HepG2 (cell line): ENCODE measurements at regions not wholly inside any gene's neighbourhood (a gene's known extent, or its start where the extent isn't known, plus 50 kb on each side); places are given as distances from the start of the nearest gene placed in this dataset.

Experiments used
- ATAC-seq: fragments of 200-7000 bp; cut with Tn5 transposase; 3 replicates; pipeline ENCODE4 v1.9.1; 2020; ENCODE audit warnings: mild to moderate bottlenecking, moderate library complexity
- BruUV-seq: library from RNA; stranded (reverse); fragments of 400-500 nt; replicated peaks from 2 replicates; lab custom pipeline; 2021; lab: Mats Ljungman, UMichigan
- CTCF ChIA-PET: fragments of 300-600 bp; formaldehyde crosslinking; extraction: SDS; loops from one replicate; lab custom pipeline; 2021; ENCODE audit warnings: low total read pairs, inconsistent platforms, low intra/inter-chr PET ratio; lab: Yijun Ruan, JAX
- POLR2A ChIA-PET: fragments of 350-600 bp; sonication (Branson Sonifier 250); formaldehyde crosslinking; loops from one replicate; lab custom pipeline; 2020; ENCODE audit warnings: antibody characterized with exemption, inconsistent platforms; lab: Yijun Ruan, JAX
- DNase-seq: peaks from one replicate; pipeline ENCODE4 v3.0.0-alpha.2; 2015; ENCODE audit warnings: low spot score
- FAIRE-seq: peaks from 3 replicates; lab custom pipeline; 2011; peaks lifted over from hg19 to GRCh38; lab: Jason Lieb, UNC
- H2AFZ ChIP-seq: one replicate; pipeline ENCODE4 v1.6.1; 2011; ENCODE audit warnings: low read length, inconsistent platforms
- H3K27ac ChIP-seq: fragments of 300-600 bp; 3 replicates; pipeline ENCODE4 v1.8.0; 2011; ENCODE audit warnings: mixed run types, mild to moderate bottlenecking, mixed read lengths, low read length, inconsistent platforms; ENCODE audit not compliant: insufficient read depth; ENCODE audit errors: extremely low read length
- H3K27me3 ChIP-seq, 2 experiments: fragments of 200-600 bp in 1 of 2; 2 replicates in 1 of 2; 3 replicates in 1 of 2; pipeline versions ENCODE4 v1.6.0 to v1.8.0; 2011; ENCODE audit warnings: low read length in 2 of 2, mild to moderate bottlenecking in 2 of 2, moderate library complexity in 2 of 2, inconsistent platforms in 1 of 2; ENCODE audit not compliant: insufficient read depth in 2 of 2, control insufficient read depth in 1 of 2
- H3K36me3 ChIP-seq, 2 experiments: fragments of 200-600 bp in 1 of 2; replicated peaks in 1 of 2; 2 replicates in 1 of 2; 3 replicates in 1 of 2; pipeline versions ENCODE4 v1.5.1 to v1.8.0; 2011; ENCODE audit warnings: low read length in 2 of 2, inconsistent platforms in 1 of 2; ENCODE audit not compliant: insufficient read depth in 2 of 2, control insufficient read depth in 1 of 2
- H3K4me1 ChIP-seq: 2 replicates; pipeline ENCODE4 v1.5.1; 2012; ENCODE audit warnings: low read length, inconsistent platforms; ENCODE audit not compliant: insufficient read depth
- H3K4me2 ChIP-seq: 2 replicates; pipeline ENCODE4 v1.6.0; 2011; ENCODE audit warnings: low read depth, low read length, inconsistent platforms
- H3K4me3 ChIP-seq, 3 experiments: fragments of 200-600 bp in 1 of 3; sonication (generic), shearing (Covaris generic) in 1 of 3; replicated peaks in 1 of 3; 2 replicates each; pipeline ENCODE4 v1.5.1; 2011 to 2016; ENCODE audit warnings: low read length in 3 of 3, inconsistent platforms in 2 of 3, low read depth in 2 of 3, mild to moderate bottlenecking in 2 of 3, control low read depth in 1 of 3, mixed read lengths in 1 of 3; ENCODE audit not compliant: insufficient read depth in 1 of 3
- H3K79me2 ChIP-seq: one replicate; pipeline ENCODE4 v1.6.1; 2011; ENCODE audit warnings: low read length, inconsistent platforms; ENCODE audit not compliant: insufficient read depth
- H3K9ac ChIP-seq: 2 replicates; pipeline ENCODE4 v1.6.0; 2011; ENCODE audit warnings: mild to moderate bottlenecking, low read depth, low read length, inconsistent platforms; ENCODE audit not compliant: insufficient read depth
- H3K9me3 ChIP-seq: 2 replicates; pipeline ENCODE4 v1.5.1; 2012; ENCODE audit warnings: mild to moderate bottlenecking, low read length
- H4K20me1 ChIP-seq: 2 replicates; pipeline ENCODE4 v1.6.0; 2011; ENCODE audit warnings: inconsistent platforms, mild to moderate bottlenecking, low read length, moderate library complexity; ENCODE audit not compliant: insufficient read depth
- ATRX ChIP-seq: sonication (generic); formaldehyde crosslinking; IDR thresholded peaks from 2 replicates; pipeline ENCODE4 v1.4.0; 2020; ENCODE audit warnings: missing genetic modification reagents, borderline replicate concordance
- BHLHE40 ChIP-seq: IDR thresholded peaks from 2 replicates; pipeline ENCODE4 v1.6.1; 2011; ENCODE audit warnings: low read length, improper control_type of control experiment
- CHD2 ChIP-seq: IDR thresholded peaks from 2 replicates; pipeline ENCODE4 v1.6.1; 2011; ENCODE audit warnings: low read depth, low read length, improper control_type of control experiment
- GABPA ChIP-seq, 2 experiments: IDR thresholded peaks; 2 replicates each; pipeline ENCODE4 v1.6.1; 2011 to 2016; ENCODE audit warnings: low read depth in 2 of 2, low read length in 1 of 2, missing biosample characterization in 1 of 2, missing genetic modification characterization in 1 of 2
- ISX ChIP-seq: sonication (generic); formaldehyde crosslinking; conservative IDR thresholded peaks from 2 replicates; pipeline ENCODE4 v1.5.0; 2020; ENCODE audit warnings: missing genetic modification reagents
- PHB2 ChIP-seq: fragments of 450-650 bp; IDR thresholded peaks from 2 replicates; pipeline ENCODE4 v1.6.1; 2018; ENCODE audit not compliant: partially characterized antibody
- RARA ChIP-seq: IDR thresholded peaks from 2 replicates; pipeline ENCODE4 v1.6.1; 2016; ENCODE audit warnings: missing genetic modification reagents, missing compliant biosample characterization
- SIN3B ChIP-seq: fragments of 150-350 bp; IDR thresholded peaks from 2 replicates; pipeline ENCODE4 v1.6.1; 2014; ENCODE audit warnings: low read length
- SUZ12 ChIP-seq: fragments of 150-350 bp; IDR thresholded peaks from 2 replicates; pipeline ENCODE4 v1.6.1; 2014; ENCODE audit warnings: low read depth, low read length
- THAP11 ChIP-seq: IDR thresholded peaks from 2 replicates; pipeline ENCODE4 v1.6.1; 2016; ENCODE audit warnings: missing biosample characterization, missing genetic modification reagents
- ZFP82 ChIP-seq: sonication (generic); formaldehyde crosslinking; IDR thresholded peaks from 2 replicates; pipeline ENCODE4 v1.5.1; 2020; ENCODE audit warnings: mild to moderate bottlenecking, missing genetic modification reagents, borderline replicate concordance
- ZKSCAN5 ChIP-seq: sonication (generic); formaldehyde crosslinking; IDR thresholded peaks from 2 replicates; pipeline ENCODE4 v1.5.1; 2020; ENCODE audit warnings: mild to moderate bottlenecking, missing genetic modification reagents
- ZNF275 ChIP-seq: sonication (generic); formaldehyde crosslinking; IDR thresholded peaks from 2 replicates; pipeline ENCODE4 v1.8.0; 2022; ENCODE audit warnings: missing genetic modification reagents, mild to moderate bottlenecking, inconsistent platforms, borderline replicate concordance
- ZNF337 ChIP-seq: sonication (generic); formaldehyde crosslinking; IDR thresholded peaks from 2 replicates; pipeline ENCODE4 v1.5.1; 2020; ENCODE audit warnings: missing genetic modification reagents, low read depth, mild to moderate bottlenecking, borderline replicate concordance
- ZNF430 ChIP-seq: sonication (generic); formaldehyde crosslinking; IDR thresholded peaks from 2 replicates; pipeline ENCODE4 v1.9.0; 2021; ENCODE audit warnings: mild to moderate bottlenecking, missing genetic modification reagents
- ZNF850 ChIP-seq: sonication (generic); formaldehyde crosslinking; conservative IDR thresholded peaks from 2 replicates; pipeline ENCODE4 v1.9.0; 2021; ENCODE audit warnings: mild to moderate bottlenecking, missing genetic modification reagents
- WGBS: methylation state at CpG from one replicate; pipeline ENCODE4 v1.1.6; 2017; ENCODE audit warnings: low lambda C conversion rate; 5-methylcytosine and 5-hydroxymethylcytosine counted together
- in situ Hi-C: cut with HindIII; loops from 2 replicates; pipeline ENCODE4 v1.10.0; 2017; ENCODE audit warnings: low pct_unique_long_range_greater_than_20kb; ENCODE audit not compliant: extremely low pct_ligation_motif_present
- intact Hi-C: fragments of 100-400 bp; cut with micrococcal nuclease; formaldehyde crosslinking; loops from one replicate; pipeline ENCODE4 v1.10.0; 2022; ENCODE audit not compliant: unreplicated experiment
- TF ChIP-seq, protein P1 (sequence below): sonication (generic); formaldehyde crosslinking; IDR thresholded peaks from 2 replicates; pipeline ENCODE4 v1.8.1; 2022; ENCODE audit warnings: low read depth, mild to moderate bottlenecking, missing genetic modification reagents
- TF ChIP-seq, protein P2 (sequence below): sonication (generic); formaldehyde crosslinking; IDR thresholded peaks from 2 replicates; pipeline ENCODE4 v1.8.1; 2022; ENCODE audit warnings: mild to moderate bottlenecking, missing genetic modification reagents

DNA sequence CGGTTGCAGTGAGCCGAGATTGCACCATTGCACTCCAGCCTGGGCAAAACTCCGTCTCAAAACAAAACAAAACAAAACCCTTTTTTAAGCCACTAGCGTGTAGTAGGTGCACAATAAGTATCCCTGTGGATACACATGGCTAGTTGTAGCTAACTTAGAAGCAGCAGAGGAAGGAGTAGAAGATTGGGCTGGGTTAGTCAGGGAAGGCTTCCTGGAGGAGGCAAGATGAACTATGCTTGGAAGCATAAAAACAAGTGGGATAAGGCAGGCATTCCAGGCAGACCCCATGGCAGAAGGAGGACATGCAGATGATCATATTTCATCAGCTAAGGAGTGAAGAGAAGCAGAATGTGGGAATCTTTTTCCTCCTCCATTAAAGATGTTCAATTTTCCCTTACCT, 83.4 kb downstream of the IRX5 start:
- in situ Hi-C loops = no loop called here
- POLR2A ChIA-PET = no interaction called here
- CTCF ChIA-PET = no interaction called here

GRCh38 chr16:55015181-55015913, 84.7 kb downstream of the IRX5 start:
- Histone ChIP-seq H3K27me3 (peaks cover 0 to 6% of the 10 kb centered on the region in 2 experiments; a peak in 2 of 5 replicates), H3K4me1 (no peaks in the 10 kb centered on the region), H3K4me2 (no peak overlapping the region), H3K9me3 (no peaks in the 10 kb centered on the region), H3K4me3 (no peak overlapping the region), H3K79me2 (no peaks in the 10 kb centered on the region), H2AFZ (no peak overlapping the region), H3K36me3 (no peaks in the 10 kb centered on the region), H4K20me1 (no peaks in the 10 kb centered on the region), H3K9ac (no peak overlapping the region), H3K27ac (no peak overlapping the region)
- no peak for ATAC-seq
- CTCF ChIA-PET = no interaction called here
- intact Hi-C loops = no loop called here
- no peak for FAIRE-seq
- 10% methylated on average over 8 of the region's 10 CpGs for WGBS
- POLR2A ChIA-PET = no interaction called here
- DNase-seq = no peak
- in situ Hi-C loops = no loop called here
- BruUV-seq = no TSS peak
- no peak for TF ChIP-seq SIN3B
- TF ChIP-seq, protein P1, sequence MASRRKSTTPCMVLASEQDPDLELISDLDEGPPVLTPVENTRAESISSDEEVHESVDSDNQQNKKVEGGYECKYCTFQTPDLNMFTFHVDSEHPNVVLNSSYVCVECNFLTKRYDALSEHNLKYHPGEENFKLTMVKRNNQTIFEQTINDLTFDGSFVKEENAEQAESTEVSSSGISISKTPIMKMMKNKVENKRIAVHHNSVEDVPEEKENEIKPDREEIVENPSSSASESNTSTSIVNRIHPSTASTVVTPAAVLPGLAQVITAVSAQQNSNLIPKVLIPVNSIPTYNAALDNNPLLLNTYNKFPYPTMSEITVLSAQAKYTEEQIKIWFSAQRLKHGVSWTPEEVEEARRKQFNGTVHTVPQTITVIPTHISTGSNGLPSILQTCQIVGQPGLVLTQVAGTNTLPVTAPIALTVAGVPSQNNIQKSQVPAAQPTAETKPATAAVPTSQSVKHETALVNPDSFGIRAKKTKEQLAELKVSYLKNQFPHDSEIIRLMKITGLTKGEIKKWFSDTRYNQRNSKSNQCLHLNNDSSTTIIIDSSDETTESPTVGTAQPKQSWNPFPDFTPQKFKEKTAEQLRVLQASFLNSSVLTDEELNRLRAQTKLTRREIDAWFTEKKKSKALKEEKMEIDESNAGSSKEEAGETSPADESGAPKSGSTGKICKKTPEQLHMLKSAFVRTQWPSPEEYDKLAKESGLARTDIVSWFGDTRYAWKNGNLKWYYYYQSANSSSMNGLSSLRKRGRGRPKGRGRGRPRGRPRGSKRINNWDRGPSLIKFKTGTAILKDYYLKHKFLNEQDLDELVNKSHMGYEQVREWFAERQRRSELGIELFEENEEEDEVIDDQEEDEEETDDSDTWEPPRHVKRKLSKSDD (CRISPR knock-in tag) = no peak
- TF ChIP-seq, protein P2, sequence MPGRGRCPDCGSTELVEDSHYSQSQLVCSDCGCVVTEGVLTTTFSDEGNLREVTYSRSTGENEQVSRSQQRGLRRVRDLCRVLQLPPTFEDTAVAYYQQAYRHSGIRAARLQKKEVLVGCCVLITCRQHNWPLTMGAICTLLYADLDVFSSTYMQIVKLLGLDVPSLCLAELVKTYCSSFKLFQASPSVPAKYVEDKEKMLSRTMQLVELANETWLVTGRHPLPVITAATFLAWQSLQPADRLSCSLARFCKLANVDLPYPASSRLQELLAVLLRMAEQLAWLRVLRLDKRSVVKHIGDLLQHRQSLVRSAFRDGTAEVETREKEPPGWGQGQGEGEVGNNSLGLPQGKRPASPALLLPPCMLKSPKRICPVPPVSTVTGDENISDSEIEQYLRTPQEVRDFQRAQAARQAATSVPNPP (CRISPR knock-in tag) = no peak
- no peak for TF ChIP-seq SUZ12
- no peak for TF ChIP-seq ZNF275
- TF ChIP-seq THAP11 (CRISPR knock-in tag) = no peak
- TF ChIP-seq CHD2 = no peak
- no peak for TF ChIP-seq GABPA (IDR thresholded peaks at IDR 0.05; ENCODE audit: low read depth, low read length)
- no peak for TF ChIP-seq GABPA (CRISPR knock-in tag; IDR thresholded peaks at IDR 0.05; ENCODE audit: low read depth)
- TF ChIP-seq RARA (CRISPR knock-in tag) = no peak
- no peak for TF ChIP-seq ISX (CRISPR knock-in tag)
- TF ChIP-seq PHB2 = no peak

More for the DNA sequence above, 83.4 kb downstream of the IRX5 start:
- ATAC-seq (no peak), FAIRE-seq (no peak), DNase-seq (no peak)
- Histone ChIP-seq H3K4me3 (no peak overlapping the region), H3K4me1 (no peaks in the 10 kb centered on the region), H3K27ac (no peak overlapping the region), H3K27me3 (peaks cover 0 to 6% of the 10 kb centered on the region in 2 experiments; a peak in 2 of 5 replicates), H3K36me3 (no peaks in the 10 kb centered on the region), H2AFZ (no peak overlapping the region), H3K4me2 (no peak overlapping the region), H3K9me3 (no peaks in the 10 kb centered on the region), H3K9ac (no peak overlapping the region), H3K79me2 (no peaks in the 10 kb centered on the region), H4K20me1 (no peaks in the 10 kb centered on the region)
- 38% methylated on average over 4 of the region's 4 CpGs for WGBS
- intact Hi-C loops = no loop called here
- BruUV-seq = no TSS peak
- TF ChIP-seq ATRX (CRISPR knock-in tag) (no peak), ZKSCAN5 (no peak), ZNF850 (CRISPR knock-in tag) (no peak), ZNF337 (CRISPR knock-in tag) (no peak), ZNF430 (CRISPR knock-in tag) (no peak), BHLHE40 (no peak), ZFP82 (CRISPR knock-in tag) (no peak)
